GM12878 (cell line): ENCODE measurements at regions not wholly inside any gene's neighbourhood (a gene's known extent, or its start where the extent isn't known, plus 50 kb on each side); places are given as distances from the start of the nearest gene placed in this dataset.

ENCODE experiments used
- ATAC-seq: fragments of 200-7000 bp; cut with Tn5 transposase; 3 replicates; pipeline ENCODE4 v1.9.1; 2020; ENCODE audit warnings: mild to moderate bottlenecking, moderate library complexity
- BruUV-seq: library from RNA; stranded (reverse); fragments of 400-500 nt; replicated peaks from 2 replicates; lab custom pipeline; 2021; lab: Mats Ljungman, UMichigan
- CTCF ChIA-PET: fragments of 300-600 bp; sonication (Branson Sonifier 250); formaldehyde crosslinking; extraction: SDS; loops from one replicate; lab custom pipeline; 2021; ENCODE audit warnings: inconsistent platforms; lab: Yijun Ruan, JAX
- POLR2A ChIA-PET: fragments of 350-600 bp; formaldehyde crosslinking; extraction: SDS; loops from one replicate; lab custom pipeline; 2021; ENCODE audit warnings: inconsistent platforms; lab: Charles Lee
- RAD21 ChIA-PET: fragments of 300-600 bp; sonication (Branson Sonifier 250); formaldehyde crosslinking; loops from one replicate; lab custom pipeline; 2023; ENCODE audit warnings: antibody characterized with exemption; ENCODE audit not compliant: unreplicated experiment; lab: Charles Lee
- SMC1A ChIA-PET: fragments of 300-600 bp; sonication (Branson Sonifier 250); formaldehyde crosslinking; loops from one replicate; lab custom pipeline; 2023; ENCODE audit not compliant: unreplicated experiment, uncharacterized antibody; lab: Charles Lee
- DNase-seq: peaks from one replicate; pipeline ENCODE4 v3.0.0-alpha.2; 2011; ENCODE audit warnings: low read depth, low spot score
- FAIRE-seq: peaks from 3 replicates; lab custom pipeline; 2011; peaks lifted over from hg19 to GRCh38; lab: Jason Lieb, UNC
- H2AFZ ChIP-seq: 2 replicates; pipeline ENCODE4 v1.6.0; 2011; ENCODE audit warnings: low read depth, low read length, control low read depth; ENCODE audit not compliant: control insufficient read depth
- H3K27ac ChIP-seq: 2 replicates; pipeline ENCODE4 v1.5.1; 2011; ENCODE audit warnings: control low read depth; ENCODE audit not compliant: control insufficient read depth, insufficient read depth
- H3K27me3 ChIP-seq, 2 experiments: replicated peaks in 1 of 2; 2 replicates each; pipeline versions ENCODE4 v1.6.0 to v1.6.1; 2011; ENCODE audit warnings: low read length in 1 of 2; ENCODE audit not compliant: control insufficient read depth in 2 of 2, insufficient read depth in 2 of 2
- H3K36me3 ChIP-seq, 2 experiments: 2 replicates each; pipeline ENCODE4 v1.5.1; 2011; ENCODE audit warnings: low read length in 1 of 2; ENCODE audit not compliant: control insufficient read depth in 2 of 2, insufficient read depth in 2 of 2
- H3K4me1 ChIP-seq: 2 replicates; pipeline ENCODE4 v1.6.1; 2011; ENCODE audit warnings: mild to moderate bottlenecking, low read length, moderate library complexity, mixed read lengths; ENCODE audit not compliant: control insufficient read depth, insufficient read depth
- H3K4me2 ChIP-seq: 2 replicates; pipeline ENCODE4 v1.6.0; 2011; ENCODE audit warnings: control low read depth; ENCODE audit not compliant: control insufficient read depth, insufficient read depth
- H3K4me3 ChIP-seq: fragments of 200-600 bp; sonication (generic); 2 replicates; pipeline ENCODE4 v1.5.1; 2016
- H3K79me2 ChIP-seq: 2 replicates; pipeline ENCODE4 v1.6.0; 2011; ENCODE audit warnings: low read length; ENCODE audit not compliant: control insufficient read depth, insufficient read depth
- H3K9ac ChIP-seq: 2 replicates; pipeline ENCODE4 v1.8.0; 2011; ENCODE audit warnings: low read length, control low read depth, mixed read lengths; ENCODE audit not compliant: control insufficient read depth, insufficient read depth
- H3K9me3 ChIP-seq: replicated peaks from 3 replicates; pipeline ENCODE4 v1.5.1; 2011; ENCODE audit warnings: mild to moderate bottlenecking, low read length; ENCODE audit not compliant: control insufficient read depth, insufficient read depth
- H4K20me1 ChIP-seq: 2 replicates; pipeline ENCODE4 v1.6.0; 2011; ENCODE audit not compliant: control insufficient read depth, insufficient read depth
- BCLAF1 ChIP-seq: fragments of 450-650 bp; IDR thresholded peaks from 2 replicates; pipeline ENCODE4 v1.6.1; 2017; ENCODE audit warnings: antibody characterized with exemption, mild to moderate bottlenecking, moderate library complexity
- CHD4 ChIP-seq: fragments of 200-600 bp; sonication (generic); IDR thresholded peaks from 2 replicates; pipeline ENCODE4 v1.6.1; 2016; ENCODE audit warnings: mild to moderate bottlenecking
- EGR1 ChIP-seq, 2 experiments: IDR thresholded peaks; 1 replicate in 1 of 2; 2 replicates in 1 of 2; pipeline ENCODE4 v1.6.1; 2011 to 2012; ENCODE audit warnings: low read depth in 2 of 2, low read length in 2 of 2, borderline replicate concordance in 1 of 2, mild to moderate bottlenecking in 1 of 2, moderate library complexity in 1 of 2
- FOS ChIP-seq: IDR thresholded peaks from 3 replicates; pipeline ENCODE4 v1.6.1; 2011; ENCODE audit warnings: borderline replicate concordance; ENCODE audit not compliant: insufficient read length; ENCODE audit errors: extremely low read depth
- MXI1 ChIP-seq: fragments of 150-350 bp; IDR thresholded peaks from 2 replicates; pipeline ENCODE4 v1.6.1; 2011; ENCODE audit warnings: low read depth, mild to moderate bottlenecking, inconsistent platforms, low read length, improper control_type of control experiment
- PAX5 ChIP-seq: IDR thresholded peaks from 2 replicates; pipeline ENCODE4 v1.6.1; 2011; ENCODE audit warnings: low read depth, low read length, borderline replicate concordance
- PML ChIP-seq: IDR thresholded peaks from 2 replicates; pipeline ENCODE4 v1.6.1; 2012; ENCODE audit warnings: low read length, inconsistent platforms
- RELA ChIP-seq: fragments of 450-650 bp; IDR thresholded peaks from 2 replicates; pipeline ENCODE4 v1.8.0; 2014; ENCODE audit warnings: borderline replicate concordance; ENCODE audit not compliant: partially characterized antibody
- RELB ChIP-seq: fragments of 450-650 bp; IDR thresholded peaks from 2 replicates; pipeline ENCODE4 v1.6.1; 2017; ENCODE audit warnings: low read depth, mild to moderate bottlenecking, moderate library complexity
- RFX5 ChIP-seq: IDR thresholded peaks from 2 replicates; pipeline ENCODE4 v1.6.1; 2011; ENCODE audit warnings: low read depth, low read length, improper control_type of control experiment
- SIN3A ChIP-seq: IDR thresholded peaks from 2 replicates; pipeline ENCODE4 v1.6.1; 2012; ENCODE audit warnings: low read depth, low read length, improper control_type of control experiment
- SMAD1 ChIP-seq: fragments of 450-650 bp; IDR thresholded peaks from 2 replicates; pipeline ENCODE4 v1.6.1; 2018; ENCODE audit warnings: mild to moderate bottlenecking, low read depth; ENCODE audit not compliant: partially characterized antibody
- SP1 ChIP-seq: IDR thresholded peaks from one replicate; pipeline ENCODE4 v1.6.1; 2011; ENCODE audit warnings: low read depth, low read length
- SREBF1 ChIP-seq: IDR thresholded peaks from 2 replicates; pipeline ENCODE4 v1.6.1; 2012; ENCODE audit warnings: mild to moderate bottlenecking, low read length
- SRF ChIP-seq, 2 experiments: IDR thresholded peaks; 2 replicates each; pipeline ENCODE4 v1.6.1; 2011; ENCODE audit warnings: low read depth in 2 of 2, low read length in 2 of 2, mild to moderate bottlenecking in 1 of 2, moderate library complexity in 1 of 2
- SUZ12 ChIP-seq: fragments of 200-600 bp; sonication (generic); IDR thresholded peaks from one replicate; pipeline ENCODE4 v1.6.1; 2018; ENCODE audit warnings: antibody characterized with exemption, mild to moderate bottlenecking; ENCODE audit not compliant: unreplicated experiment
- TCF3 ChIP-seq: IDR thresholded peaks from 2 replicates; pipeline ENCODE4 v1.6.1; 2012; ENCODE audit warnings: low read depth, mild to moderate bottlenecking, low read length, borderline replicate concordance; ENCODE audit not compliant: insufficient read depth
- TCF7 ChIP-seq: IDR thresholded peaks from 2 replicates; pipeline ENCODE4 v1.6.1; 2014; ENCODE audit warnings: antibody characterized with exemption, borderline replicate concordance
- ZBTB33 ChIP-seq: fragments of 450-650 bp; IDR thresholded peaks from 2 replicates; pipeline ENCODE4 v1.6.1; 2017; ENCODE audit warnings: mild to moderate bottlenecking
- WGBS: methylation state at CpG from one replicate; pipeline ENCODE4 v1.1.6; 2016; ENCODE audit warnings: low lambda C conversion rate; ENCODE audit not compliant: insufficient replicate concordance, insufficient coverage; ENCODE audit errors: missing lambda C conversion rate; 5-methylcytosine and 5-hydroxymethylcytosine counted together
- in situ Hi-C: fragments of 300-500 bp; cut with MboI; formaldehyde crosslinking; loops from 9 replicates; pipeline ENCODE4 v1.14.3; 2018; ENCODE audit warnings: mixed read lengths
- intact Hi-C: fragments of 100-400 bp; cut with micrococcal nuclease; formaldehyde crosslinking; loops from one replicate; pipeline ENCODE4 v1.14.2; 2022; ENCODE audit not compliant: unreplicated experiment

- TF ChIP-seq RELB: no peak
- TF ChIP-seq ZBTB33: no peak
- TF ChIP-seq FOS: no peak
- TF ChIP-seq SUZ12: no peak
- TF ChIP-seq CHD4: no peak
- TF ChIP-seq PML: no peak
These were observed 363.6 kb downstream of the RFPL4B start (continued) for GRCh38 chr6:112710710-112711109.

- no peak overlapping the region for H3K9ac ChIP-seq
- ChIA-PET RAD21 (no interaction called here), SMC1A (no interaction called here), CTCF (no interaction called here), POLR2A (no interaction called here)
- ATAC-seq (no peak), FAIRE-seq (no peak), DNase-seq (no peak)
- no peaks in the 10 kb centered on the region for H3K4me1 ChIP-seq
- intact Hi-C loops: no loop called here
- H3K27ac ChIP-seq: no peak overlapping the region
- H3K27me3 ChIP-seq: no peaks in the 10 kb centered on the region
- no peak overlapping the region for H3K4me2 ChIP-seq
- no peaks in the 10 kb centered on the region for H4K20me1 ChIP-seq
- H3K9me3 ChIP-seq: no peaks in the 10 kb centered on the region
- H3K4me3 ChIP-seq: no peak overlapping the region
- H3K36me3 ChIP-seq: no peaks in the 10 kb centered on the region
- H2AFZ ChIP-seq: no peak overlapping the region
- no peaks in the 10 kb centered on the region for H3K79me2 ChIP-seq
- in situ Hi-C loops: no loop called here
- no TSS peak for BruUV-seq
- 46% methylated on average over 2 of the region's 2 CpGs for WGBS
- TF ChIP-seq SIN3A (no peak), SRF (IDR thresholded peaks at IDR 0.05; ENCODE audit: low read depth in 2 of 2, low read length in 2 of 2) (no peak), TCF7 (no peak), EGR1 (IDR thresholded peaks at IDR 0.05; ENCODE audit: borderline replicate concordance in 1 of 2, low read depth in 2 of 2, low read length in 2 of 2) (no peak), RELA (no peak), BCLAF1 (no peak), PAX5 (no peak), TCF3 (no peak), MXI1 (no peak), SP1 (no peak), RFX5 (no peak), SREBF1 (no peak), SMAD1 (no peak)
These were observed 366.3 kb downstream of the RFPL4B start for GRCh38 chr6:112713402-112713801.
